ENCODE measurements at regions not wholly inside any gene's neighbourhood (a gene's known extent, or its start where the extent isn't known, plus 50 kb on each side); places are given as distances from the start of the nearest gene placed in this dataset.

DNA sequence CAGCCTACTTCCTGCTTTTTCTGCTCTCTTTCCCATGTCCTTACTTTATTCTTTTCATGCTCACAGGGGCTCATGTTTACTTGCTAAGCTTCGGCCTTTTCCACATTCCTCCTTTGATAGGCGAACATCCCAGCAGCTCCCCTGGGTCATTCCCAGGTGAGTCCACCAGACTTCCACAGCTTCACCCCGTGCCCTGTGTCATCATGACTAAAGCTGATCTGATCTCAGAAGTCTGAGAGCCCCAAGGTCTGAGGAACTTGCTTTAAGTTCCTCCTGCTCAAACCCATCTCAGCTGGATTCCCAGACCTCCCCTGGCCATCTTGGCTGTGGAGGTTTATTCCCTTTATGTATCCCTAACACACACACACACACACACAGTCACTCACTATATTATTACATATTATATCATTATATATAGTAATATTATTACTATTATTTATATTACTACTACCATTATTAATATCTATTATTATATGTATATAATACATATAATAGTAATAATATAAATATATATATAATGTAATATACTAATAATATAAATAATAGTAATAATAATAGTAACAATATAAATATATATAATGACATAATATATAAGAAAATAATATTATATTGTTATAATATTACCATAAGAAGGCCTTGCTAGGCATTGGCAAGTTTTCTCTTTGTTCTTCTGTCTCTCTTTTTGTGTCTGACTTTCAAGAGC lies 295.9 kb downstream of the PTEN start:
- TF ChIP-seq POLR2AphosphoS5 (IDR thresholded peaks at IDR 0.05; ENCODE audit: low read depth, low read length): no peak
- no peak for TF ChIP-seq SIN3A (IDR thresholded peaks at IDR 0.05; ENCODE audit: borderline replicate concordance, insufficient read depth, low read depth, low read length)

Measured in Panc1 (cell line).